AG10803 (cell line): ENCODE measurements at regions not wholly inside any gene's neighbourhood (a gene's known extent, or its start where the extent isn't known, plus 50 kb on each side); places are given as distances from the start of the nearest gene placed in this dataset.

Experiments
- DNase-seq: peaks from one replicate; pipeline ENCODE4 v3.0.0; 2010; ENCODE audit warnings: low read depth
- H3K4me3 ChIP-seq: 2 replicates; pipeline ENCODE4 v1.5.1; 2011; ENCODE audit warnings: mild to moderate bottlenecking, low read length, control low read depth
- CTCF ChIP-seq: conservative IDR thresholded peaks from 2 replicates; pipeline ENCODE4 v1.5.1; 2011; ENCODE audit warnings: mild to moderate bottlenecking, low read length, control low read depth, inconsistent platforms

DNA sequence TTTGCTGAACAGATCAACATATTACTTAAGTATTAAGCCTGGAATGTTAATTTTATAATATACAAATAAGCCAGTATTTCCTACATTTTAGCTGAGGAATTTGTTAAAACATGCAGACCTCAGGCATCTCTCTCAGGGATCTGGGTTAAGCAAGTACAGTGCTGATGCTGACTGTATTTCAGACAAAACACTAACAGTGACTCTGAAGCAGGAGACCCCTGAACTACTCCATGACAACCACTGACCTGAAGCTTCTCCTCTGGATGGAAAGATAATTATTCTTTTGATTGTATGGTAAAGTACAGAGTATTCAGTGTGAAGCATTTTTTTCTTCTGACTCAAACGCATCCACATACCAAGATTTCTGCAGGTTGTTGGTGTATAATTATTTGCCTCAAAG, 680.8 kb downstream of the LIG4 start:
- peak; percentile 4 for DNase-seq
- no peak overlapping the region for H3K4me3 ChIP-seq

GRCh38 chr13:107531816-107532215, 683.5 kb downstream of the LIG4 start:
- H3K4me3 ChIP-seq = no peak overlapping the region
- TF ChIP-seq CTCF = no peak
- no peak for DNase-seq

More for the DNA sequence above, 680.8 kb downstream of the LIG4 start:
- TF ChIP-seq CTCF = no peak

DNA sequence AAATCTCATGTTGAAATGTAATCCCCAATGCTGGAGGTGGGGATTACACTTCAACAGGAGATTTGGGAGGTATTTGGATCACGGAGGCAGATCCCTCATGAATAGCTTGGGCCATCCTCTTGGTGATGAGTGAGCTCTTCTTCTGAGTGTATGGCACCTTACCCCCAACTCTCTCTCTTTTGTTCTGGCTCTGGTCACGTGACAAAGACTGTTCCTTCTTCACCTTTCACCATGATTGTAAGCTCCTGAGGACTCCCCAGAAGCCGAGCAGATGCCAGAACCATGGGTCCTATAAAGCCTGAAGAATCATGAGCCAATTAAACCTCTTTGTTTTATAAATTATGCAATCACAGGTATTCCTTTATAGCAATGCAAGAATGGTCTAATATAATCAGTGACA, 684.2 kb downstream of the LIG4 start:
- TF ChIP-seq CTCF = no peak
- no peak for DNase-seq

GRCh38 chr13:107529035-107529434, 686.3 kb downstream of the LIG4 start:
- TF ChIP-seq CTCF = no peak
- no peak overlapping the region for H3K4me3 ChIP-seq
- DNase-seq = no peak

More for the DNA sequence above, 684.2 kb downstream of the LIG4 start:
- no peak overlapping the region for H3K4me3 ChIP-seq

DNA sequence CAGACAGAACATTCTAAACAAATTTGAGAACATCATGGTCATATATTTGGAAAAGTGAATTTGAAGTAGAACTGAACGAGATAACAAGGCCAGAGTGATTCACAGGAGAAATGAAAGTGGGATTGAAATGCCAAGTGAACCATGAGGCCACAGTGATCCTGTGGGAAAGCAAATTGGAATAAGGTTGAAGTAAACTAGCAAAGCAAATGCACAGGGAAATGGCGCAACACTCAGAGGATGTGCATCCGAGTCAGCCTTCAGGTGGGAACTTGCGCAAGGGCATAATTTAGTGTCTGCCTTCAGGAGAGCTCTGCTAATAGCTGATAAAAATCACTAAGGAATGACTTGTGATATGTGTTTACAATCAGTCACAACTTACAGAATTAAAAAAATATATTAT, 696.6 kb downstream of the LIG4 start:
- DNase-seq = no peak
- H3K4me3 ChIP-seq = no peak overlapping the region
- TF ChIP-seq CTCF = no peak

- H3K4me3 ChIP-seq = no peak overlapping the region
- TF ChIP-seq CTCF = no peak
- DNase-seq = no peak
Measured at GRCh38 chr13:107518292-107518691, 697.0 kb downstream of the LIG4 start.

- DNase-seq = no peak
Measured at GRCh38 chr13:107516517-107516916, 698.8 kb downstream of the LIG4 start.

More at GRCh38 chr13:107516517-107516916, 698.8 kb downstream of the LIG4 start:
- TF ChIP-seq CTCF = no peak
- H3K4me3 ChIP-seq = no peak overlapping the region
